ENCODE measurements at regions not wholly inside any gene's neighbourhood (a gene's known extent, or its start where the extent isn't known, plus 50 kb on each side); places are given as distances from the start of the nearest gene placed in this dataset.

- TF ChIP-seq POLR2A (IDR thresholded peaks at IDR 0.05) (no peak), CTCF (IDR thresholded peaks at IDR 0.05) (no peak)
These were observed 145.0 kb upstream of the SLC38A2 start for GRCh38 chr12:46517579-46517962.

Data from right lobe of liver (tissue), 4 donors.